Endothelial cell of umbilical vein (primary cell): ENCODE measurements at regions not wholly inside any gene's neighbourhood (a gene's known extent, or its start where the extent isn't known, plus 50 kb on each side); places are given as distances from the start of the nearest gene placed in this dataset.

Source experiments
- BruUV-seq: library from RNA; stranded (reverse); fragments of 400-500 nt; replicated peaks from 2 replicates; lab custom pipeline; 2021; lab: Mats Ljungman, UMichigan
- CTCF ChIA-PET: fragments of 300-600, 350-600 bp; sonication (Branson Sonifier 250); formaldehyde crosslinking; loops from one replicate; lab custom pipeline; 2021; ENCODE audit warnings: antibody characterized with exemption, inconsistent platforms; lab: Charles Lee
- POLR2A ChIA-PET: fragments of 300-600, 350-600 bp; sonication (Branson Sonifier 250); formaldehyde crosslinking; loops from one replicate; lab custom pipeline; 2021; ENCODE audit warnings: antibody characterized with exemption, inconsistent platforms; lab: Charles Lee
- DNase-seq: peaks from one replicate; pipeline ENCODE4 v3.0.0-alpha.2; 2011; ENCODE audit warnings: low read depth, low spot score
- FAIRE-seq: peaks from 2 replicates; lab custom pipeline; 2011; peaks lifted over from hg19 to GRCh38; lab: Jason Lieb, UNC
- H2AFZ ChIP-seq: 2 replicates; pipeline ENCODE4 v1.6.0; 2012; ENCODE audit warnings: low read depth, low read length, control low read depth, inconsistent platforms
- H3K27ac ChIP-seq: 2 replicates; pipeline ENCODE4 v1.5.1; 2011; ENCODE audit warnings: low read depth, mild to moderate bottlenecking, control low read depth, low read length, moderate library complexity; ENCODE audit not compliant: insufficient read depth
- H3K27me3 ChIP-seq, 2 experiments: 2 replicates each; pipeline versions ENCODE4 v1.6.0 to v1.6.1; 2011; ENCODE audit warnings: low read length in 2 of 2, mixed read lengths in 1 of 2; ENCODE audit not compliant: control insufficient read depth in 2 of 2, insufficient read depth in 2 of 2
- H3K36me3 ChIP-seq, 2 experiments: 2 replicates in 1 of 2; 3 replicates in 1 of 2; pipeline ENCODE4 v1.5.1; 2011; ENCODE audit warnings: low read length in 2 of 2, mild to moderate bottlenecking in 1 of 2, moderate library complexity in 1 of 2; ENCODE audit not compliant: control insufficient read depth in 2 of 2, insufficient read depth in 2 of 2; ENCODE audit errors: extremely low read depth in 1 of 2
- H3K4me1 ChIP-seq: 3 replicates; pipeline ENCODE4 v1.5.1; 2011; ENCODE audit warnings: mild to moderate bottlenecking, low read length; ENCODE audit not compliant: control insufficient read depth, insufficient read depth; ENCODE audit errors: extremely low read depth
- H3K4me2 ChIP-seq: 2 replicates; pipeline ENCODE4 v1.6.1; 2011; ENCODE audit warnings: low read length, control low read depth, mixed read lengths; ENCODE audit not compliant: insufficient read depth
- H3K4me3 ChIP-seq, 3 experiments: fragments of 200-600 bp in 1 of 3; sonication (generic), shearing (Covaris generic) in 1 of 3; replicated peaks in 1 of 3; 2 replicates each; pipeline ENCODE4 v1.5.1; 2011 to 2016; ENCODE audit warnings: control low read depth in 3 of 3, low read length in 3 of 3, mild to moderate bottlenecking in 2 of 3, inconsistent platforms in 1 of 3, low read depth in 1 of 3, moderate library complexity in 1 of 3; ENCODE audit not compliant: insufficient read depth in 1 of 3
- H3K79me2 ChIP-seq: 2 replicates; pipeline ENCODE4 v1.6.0; 2012; ENCODE audit warnings: low read length, inconsistent platforms; ENCODE audit not compliant: control insufficient read depth, insufficient read depth
- H3K9ac ChIP-seq: replicated peaks from 2 replicates; pipeline ENCODE3; 2011; ENCODE audit warnings: low read length, control low read depth; ENCODE audit not compliant: insufficient read depth; ENCODE audit errors: extremely low read depth
- H3K9me1 ChIP-seq: replicated peaks from 3 replicates; pipeline ENCODE4 v1.6.0; 2011; ENCODE audit warnings: mild to moderate bottlenecking, low read length; ENCODE audit not compliant: control insufficient read depth, insufficient read depth; ENCODE audit errors: extremely low read depth
- H3K9me3 ChIP-seq: replicated peaks from 2 replicates; pipeline ENCODE4 v1.5.1; 2012; ENCODE audit warnings: low read length, inconsistent platforms; ENCODE audit not compliant: control insufficient read depth, insufficient read depth
- H4K20me1 ChIP-seq: replicated peaks from 2 replicates; pipeline ENCODE3; 2011; ENCODE audit warnings: mild to moderate bottlenecking, low read length; ENCODE audit not compliant: control insufficient read depth, insufficient read depth; ENCODE audit errors: extremely low read depth
- CTCF ChIP-seq, 2 donors: IDR thresholded peaks; 1 replicate in 1 of 2; 2 replicates in 1 of 2; pipeline ENCODE4 v1.5.1; 2011; ENCODE audit warnings: low read length in 2 of 2, mild to moderate bottlenecking in 2 of 2, moderate library complexity in 2 of 2, control low read depth in 1 of 2, inconsistent platforms in 1 of 2, low read depth in 1 of 2; ENCODE audit not compliant: insufficient read depth in 1 of 2; ENCODE audit errors: extremely low read depth in 1 of 2
- EZH2 ChIP-seq: IDR thresholded peaks from 2 replicates; pipeline ENCODE4 v1.6.1; 2012; ENCODE audit warnings: borderline replicate concordance, low read depth, mild to moderate bottlenecking, moderate library complexity, low read length, inconsistent platforms; ENCODE audit not compliant: severe bottlenecking
- FOS ChIP-seq: IDR thresholded peaks from 2 replicates; pipeline ENCODE4 v1.6.1; 2011; ENCODE audit warnings: mild to moderate bottlenecking, low read length, moderate library complexity, borderline replicate concordance; ENCODE audit not compliant: insufficient read depth
- GATA2 ChIP-seq: IDR thresholded peaks from 2 replicates; pipeline ENCODE4 v1.7.0; 2011; ENCODE audit warnings: low read depth, mild to moderate bottlenecking, moderate library complexity, mixed read lengths, low read length; ENCODE audit not compliant: insufficient read length, insufficient read depth
- JUN ChIP-seq: IDR thresholded peaks from 2 replicates; pipeline ENCODE4 v1.6.1; 2011; ENCODE audit warnings: borderline replicate concordance, low read depth; ENCODE audit not compliant: insufficient read length, insufficient read depth
- MAX ChIP-seq: IDR thresholded peaks from 2 replicates; pipeline ENCODE4 v1.6.1; 2011; ENCODE audit not compliant: insufficient read depth, insufficient read length
- MYC ChIP-seq: IDR thresholded peaks from one replicate; pipeline ENCODE4 v1.6.1; 2011; ENCODE audit warnings: mild to moderate bottlenecking, low read depth, low read length
- POLR2A ChIP-seq: IDR thresholded peaks from 2 replicates; pipeline ENCODE4 v1.6.1; 2012; ENCODE audit warnings: low read depth, mild to moderate bottlenecking, control low read depth, low read length
- POLR2AphosphoS5 ChIP-seq: IDR thresholded peaks from 2 replicates; pipeline ENCODE4 v1.6.1; 2012; ENCODE audit warnings: low read depth, mild to moderate bottlenecking, control low read depth, low read length, moderate library complexity; ENCODE audit not compliant: insufficient read depth
- dilution Hi-C: fragments of 300-500 bp; cut with MboI; formaldehyde crosslinking; loops from one replicate; pipeline ENCODE4 v1.15.0; 2019; ENCODE audit warnings: low sequenced_read_pairs; ENCODE audit not compliant: extremely low pct_ligation_motif_present
- intact Hi-C: fragments of 100-400 bp; cut with micrococcal nuclease; formaldehyde crosslinking; loops from one replicate; pipeline ENCODE4 v1.10.0; 2022

DNA sequence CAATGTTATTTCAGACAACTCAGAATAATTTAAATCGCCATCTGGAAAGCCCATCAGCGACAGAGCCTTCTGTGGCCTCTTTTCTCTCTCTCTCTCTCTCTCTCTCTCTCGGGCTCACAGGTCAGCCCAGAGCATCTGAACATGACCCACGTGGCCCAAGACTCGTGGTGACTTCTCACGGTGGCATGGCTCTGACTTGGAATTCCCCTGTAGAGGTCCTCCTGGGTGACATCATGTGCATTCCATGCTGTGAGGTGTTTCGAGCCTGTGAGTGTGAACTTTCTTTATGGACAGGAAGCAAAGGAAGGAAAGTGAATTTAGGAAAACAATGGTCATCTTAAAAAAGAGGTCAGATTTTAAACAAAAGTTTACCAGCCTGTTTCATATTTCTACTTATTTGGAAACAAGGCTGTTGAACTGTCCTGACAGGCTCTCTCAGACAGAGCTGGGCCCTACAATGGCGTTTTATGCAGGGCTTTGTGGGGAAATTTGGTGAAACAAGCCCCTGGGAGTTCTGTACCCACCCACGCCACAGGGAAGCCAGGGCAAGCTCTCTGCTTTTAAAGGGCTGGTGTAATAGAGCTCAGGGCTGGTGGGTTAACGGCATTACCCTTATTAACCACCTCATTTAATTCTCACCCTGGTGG lies 359.7 kb upstream of the ZNF32 start:
- Histone ChIP-seq H3K27ac (peak overlapping the region; percentile 90), H3K9me3 (no peaks in the 10 kb centered on the region), H3K4me2 (no peak overlapping the region), H3K4me1 (peaks cover 18% of the 10 kb centered on the region), H3K79me2 (no peaks in the 10 kb centered on the region), H3K36me3 (no peaks in the 10 kb centered on the region), H2AFZ (no peak overlapping the region), H3K4me3 (no peak overlapping the region), H3K9me1 (no peaks in the 10 kb centered on the region), H3K27me3 (no peaks in the 10 kb centered on the region), H3K9ac (peak overlapping the region; percentile 52), H4K20me1 (no peaks in the 10 kb centered on the region)
- FAIRE-seq = peak; percentile 89
- no peak for TF ChIP-seq FOS
- no peak for TF ChIP-seq POLR2A
- no peak for TF ChIP-seq EZH2
- peak; percentile 85 for TF ChIP-seq JUN
- TF ChIP-seq POLR2AphosphoS5 = peak; percentile 13
- no peak for TF ChIP-seq GATA2
- peak; percentile 79 for TF ChIP-seq MAX
- TF ChIP-seq CTCF (IDR thresholded peaks at IDR 0.05; ENCODE audit: extremely low read depth in 1 of 2, insufficient read depth in 1 of 2, low read depth in 1 of 2, low read length in 2 of 2) = no peak
- TF ChIP-seq MYC = no peak
- intact Hi-C loops (loop anchor here (1.0 kb wide), 4 partner anchors 98 to 318 kb away; no protein-coding TSS in a partner anchor), dilution Hi-C loops (no loop called here)
- peak; percentile 76 for DNase-seq
- ChIA-PET CTCF (no interaction called here), POLR2A (no interaction called here)
- BruUV-seq = no TSS peak
